ENCODE measurements at regions not wholly inside any gene's neighbourhood (a gene's known extent, or its start where the extent isn't known, plus 50 kb on each side); places are given as distances from the start of the nearest gene placed in this dataset.

GRCh38 chr2:196318517-196319377 is 147.4 kb upstream of the STK17B start:
- no peak for DNase-seq

GRCh38 chr2:196322973-196323810 is 151.8 kb upstream of the STK17B start:
- no peak for DNase-seq

- no peak for DNase-seq
Observed at GRCh38 chr2:196324211-196324610, 152.8 kb upstream of the STK17B start.

GRCh38 chr2:196328088-196328680 is 156.8 kb upstream of the STK17B start:
- no peak for DNase-seq

GRCh38 chr2:196329959-196330358 is 158.6 kb upstream of the STK17B start:
- DNase-seq = no peak

- DNase-seq = no peak
Observed at GRCh38 chr2:196330645-196331044, 159.3 kb upstream of the STK17B start.

GRCh38 chr2:196331143-196331542 is 159.8 kb upstream of the STK17B start:
- no peak for DNase-seq

- no peak for DNase-seq
Observed at GRCh38 chr2:196331851-196332250, 160.5 kb upstream of the STK17B start.

GRCh38 chr2:196333397-196333796 is 162.0 kb upstream of the STK17B start:
- DNase-seq = no peak

- no peak for DNase-seq
Observed at GRCh38 chr2:196334710-196335109, 163.3 kb upstream of the STK17B start.

GRCh38 chr2:196335221-196335634 is 163.8 kb upstream of the STK17B start:
- DNase-seq = no peak

- no peak for DNase-seq
Observed at GRCh38 chr2:196336207-196336606, 164.8 kb upstream of the STK17B start.

GRCh38 chr2:196336715-196337114 is 165.3 kb upstream of the STK17B start:
- no peak for DNase-seq

- peak; percentile 22 for DNase-seq
Observed at GRCh38 chr2:196337208-196337953, 166.0 kb upstream of the STK17B start.

- DNase-seq = no peak
Observed at GRCh38 chr2:196338440-196338839, 167.1 kb upstream of the STK17B start.

- DNase-seq = no peak
Observed at GRCh38 chr2:196341277-196341841, 170.0 kb upstream of the STK17B start.

- DNase-seq = no peak
Observed at GRCh38 chr2:196344397-196344796, 173.0 kb upstream of the STK17B start.

GRCh38 chr2:196353717-196354116 is 182.3 kb upstream of the STK17B start:
- DNase-seq = no peak

GRCh38 chr2:196354186-196354585 is 182.8 kb upstream of the STK17B start:
- DNase-seq = no peak

- no peak for DNase-seq
Observed at GRCh38 chr2:196356332-196356731, 185.0 kb upstream of the STK17B start.

GRCh38 chr2:196360650-196361049 is 189.3 kb upstream of the STK17B start:
- no peak for DNase-seq

GRCh38 chr2:196361606-196362326 is 190.4 kb upstream of the STK17B start:
- no peak for DNase-seq

All from NCI-H526 treated with DMSO at 0.1 percent for 48 hours (cell line).